Naive thymus-derived CD4-positive, alpha-beta T cell (primary cell): ENCODE measurements at regions not wholly inside any gene's neighbourhood (a gene's known extent, or its start where the extent isn't known, plus 50 kb on each side); places are given as distances from the start of the nearest gene placed in this dataset.
"Not testable (repeated sequence)": the region's sequence is repeated elsewhere in the genome, so short reads cannot be mapped to it uniquely, and the experiment has no call there.

ENCODE experiments used
- ATAC-seq: fragments of 150-1000 bp; cut with Tn5 transposase; 2 replicates; pipeline ENCODE4 v1.10.0; 2021; ENCODE audit warnings: mild to moderate bottlenecking, moderate library complexity
- CTCF ChIA-PET: fragments of 350-600 bp; sonication (Branson Sonifier 250); formaldehyde crosslinking; loops from one replicate; lab custom pipeline; 2021; ENCODE audit warnings: antibody characterized with exemption; lab: Charles Lee
- POLR2A ChIA-PET: fragments of 350-600 bp; sonication (Branson Sonifier 250); formaldehyde crosslinking; loops from one replicate; lab custom pipeline; 2021; ENCODE audit warnings: antibody characterized with exemption, inconsistent platforms; lab: Charles Lee
- DNase-seq, 9 donors: peaks; one replicate each; pipeline versions ENCODE4 v3.0.0 to v3.0.0-alpha.2; 2020 to 2022; ENCODE audit warnings: mixed read lengths in 1 of 9
- H3K27ac ChIP-seq: one replicate; pipeline ENCODE4 v1.7.0; 2013; ENCODE audit warnings: mild to moderate bottlenecking, low read depth, low read length, moderate library complexity
- H3K27me3 ChIP-seq, 2 donors: one replicate each; pipeline ENCODE4 v1.7.0; 2013; ENCODE audit warnings: low read length in 2 of 2, mild to moderate bottlenecking in 2 of 2, moderate library complexity in 2 of 2; ENCODE audit not compliant: control insufficient read depth in 2 of 2, insufficient read depth in 2 of 2
- H3K36me3 ChIP-seq, 3 experiments: 1 replicate in 2 of 3; 2 replicates in 1 of 3; pipeline ENCODE4 v1.7.0; 2013; ENCODE audit warnings: low read length in 3 of 3, mild to moderate bottlenecking in 3 of 3, moderate library complexity in 1 of 3; ENCODE audit not compliant: insufficient read depth in 3 of 3, control insufficient read depth in 2 of 3
- H3K4me1 ChIP-seq, 2 donors: one replicate each; pipeline ENCODE4 v1.7.0; 2013; ENCODE audit warnings: low read length in 2 of 2, mild to moderate bottlenecking in 2 of 2, moderate library complexity in 1 of 2; ENCODE audit not compliant: control insufficient read depth in 2 of 2, insufficient read depth in 2 of 2
- H3K4me3 ChIP-seq: 2 replicates; pipeline ENCODE4 v1.7.0; 2013; ENCODE audit warnings: mild to moderate bottlenecking, low read length
- H3K9me3 ChIP-seq, 3 experiments: 1 replicate in 2 of 3; 2 replicates in 1 of 3; pipeline ENCODE4 v1.7.0; 2013; ENCODE audit warnings: low read length in 3 of 3; ENCODE audit not compliant: control insufficient read depth in 2 of 3
- H3K27ac Mint-ChIP-seq, 9 donors: one replicate each; pipeline ENCODE4 v1.8.0; 2020 to 2022; ENCODE audit warnings: mixed read lengths in 9 of 9, mild to moderate bottlenecking in 8 of 9, moderate library complexity in 5 of 9, inconsistent platforms in 2 of 9
- H3K27me3 Mint-ChIP-seq, 5 donors: one replicate each; pipeline ENCODE4 v1.8.0; 2021 to 2022; ENCODE audit warnings: mixed read lengths in 5 of 5, mild to moderate bottlenecking in 1 of 5
- H3K36me3 Mint-ChIP-seq, 5 donors: one replicate each; pipeline ENCODE4 v1.8.0; 2020 to 2022; ENCODE audit warnings: mixed read lengths in 5 of 5, mild to moderate bottlenecking in 3 of 5, inconsistent platforms in 1 of 5
- H3K4me1 Mint-ChIP-seq, 7 donors: one replicate each; pipeline ENCODE4 v1.8.0; 2020 to 2022; ENCODE audit warnings: mixed read lengths in 7 of 7, mild to moderate bottlenecking in 3 of 7, inconsistent platforms in 1 of 7
- H3K4me3 Mint-ChIP-seq, 10 donors: one replicate each; pipeline ENCODE4 v1.8.0; 2020 to 2022; ENCODE audit warnings: mild to moderate bottlenecking in 10 of 10, mixed read lengths in 10 of 10, moderate library complexity in 6 of 10, inconsistent platforms in 2 of 10
- H3K9me3 Mint-ChIP-seq, 11 donors: one replicate each; pipeline ENCODE4 v1.8.0; 2020 to 2022; ENCODE audit warnings: mixed read lengths in 11 of 11, mild to moderate bottlenecking in 4 of 11, inconsistent platforms in 1 of 11, moderate library complexity in 1 of 11
- intact Hi-C, 2 donors: fragments of 100-400 bp; cut with micrococcal nuclease; formaldehyde crosslinking; loops; one replicate each; pipeline ENCODE4 v1.15.1; 2023

DNA sequence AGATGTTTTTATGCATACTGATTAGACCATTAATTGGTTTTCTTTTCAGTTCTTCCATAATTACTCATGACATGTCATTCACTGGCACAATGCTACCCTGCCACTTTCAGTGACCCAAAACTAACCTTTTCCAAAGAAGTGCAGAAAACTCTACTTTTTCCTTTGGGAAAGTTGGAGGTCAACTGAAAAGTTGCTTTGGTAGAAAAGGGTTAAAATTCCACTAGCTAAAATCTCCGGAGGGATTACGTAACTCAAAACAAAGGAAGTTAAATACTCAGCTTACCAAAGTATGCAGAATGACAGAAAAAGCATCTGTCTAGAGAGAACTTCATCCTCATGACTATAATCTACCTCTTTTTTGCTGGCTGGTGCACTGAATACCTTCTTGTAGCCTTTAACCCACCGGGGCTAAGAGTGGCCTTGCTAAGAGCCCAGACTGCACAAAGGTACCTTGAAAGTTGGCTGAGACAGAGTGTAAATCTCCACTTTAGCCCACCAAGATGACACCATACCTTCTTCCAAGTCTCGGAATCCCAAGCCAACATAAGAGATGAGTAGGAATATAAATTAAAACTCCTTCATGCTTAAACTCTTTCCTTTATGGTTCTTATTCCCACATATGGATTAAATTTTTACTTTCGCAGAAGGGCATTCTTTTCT lies 1099.5 kb upstream of the INTU start:
- H3K9me3 Mint-ChIP-seq: peaks cover 0 to 6% (median 0%) of the 10 kb centered on the region in 11 donors
- CTCF ChIA-PET: no interaction called here
- DNase-seq: no peak

DNA sequence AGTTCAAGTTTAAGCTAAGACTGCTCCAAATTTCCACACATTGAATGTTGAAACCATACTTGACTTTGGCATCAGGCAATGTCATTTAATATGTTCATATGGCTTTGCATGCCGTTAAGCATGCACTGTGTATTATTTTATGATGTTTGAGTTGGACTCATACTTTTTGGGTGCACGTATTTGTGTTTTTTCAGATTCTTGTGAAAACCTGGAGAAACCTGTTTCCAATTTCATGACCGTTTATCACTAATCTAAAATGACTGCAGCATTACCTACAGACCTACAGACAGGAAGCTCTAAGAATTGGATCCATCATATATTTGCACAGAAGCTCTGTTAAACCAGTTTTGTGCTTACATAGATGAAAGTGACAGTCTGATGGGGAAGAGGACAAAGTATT lies 1093.0 kb upstream of the INTU start:
- H3K4me1 Mint-ChIP-seq: no peaks in the 10 kb centered on the region
- no peak overlapping the region for H3K4me3 ChIP-seq
- POLR2A ChIA-PET: no interaction called here
- H3K4me1 ChIP-seq: no peaks in the 10 kb centered on the region
- no peak overlapping the region for H3K27ac Mint-ChIP-seq
- DNase-seq: no peak
- no peaks in the 10 kb centered on the region for H3K36me3 Mint-ChIP-seq
- H3K27me3 ChIP-seq: no peaks in the 10 kb centered on the region
- H3K27me3 Mint-ChIP-seq: no peaks in the 10 kb centered on the region
- no peaks in the 10 kb centered on the region for H3K36me3 ChIP-seq
- no peak overlapping the region for H3K27ac ChIP-seq
- peaks cover 0 to 27% (median 1%) of the 10 kb centered on the region in 11 donors for H3K9me3 Mint-ChIP-seq
- CTCF ChIA-PET: no interaction called here
- H3K4me3 Mint-ChIP-seq: no peak overlapping the region
- ATAC-seq: no peak
- no peaks in the 10 kb centered on the region for H3K9me3 ChIP-seq
- intact Hi-C loops: no loop called here

More for the DNA sequence above, 1099.5 kb upstream of the INTU start:
- Histone ChIP-seq H3K9me3 (peaks cover 0 to 3% (median 0%) of the 10 kb centered on the region in 3 experiments), H3K4me3 (no peak overlapping the region), H3K36me3 (no peaks in the 10 kb centered on the region), H3K27me3 (no peaks in the 10 kb centered on the region), H3K27ac (no peak overlapping the region), H3K4me1 (no peaks in the 10 kb centered on the region)
- Mint-ChIP-seq H3K27ac (no peak overlapping the region), H3K4me3 (no peak overlapping the region), H3K36me3 (no peaks in the 10 kb centered on the region), H3K27me3 (no peaks in the 10 kb centered on the region), H3K4me1 (no peaks in the 10 kb centered on the region)
- intact Hi-C loops: no loop called here
- POLR2A ChIA-PET: no interaction called here
- ATAC-seq: no peak

DNA sequence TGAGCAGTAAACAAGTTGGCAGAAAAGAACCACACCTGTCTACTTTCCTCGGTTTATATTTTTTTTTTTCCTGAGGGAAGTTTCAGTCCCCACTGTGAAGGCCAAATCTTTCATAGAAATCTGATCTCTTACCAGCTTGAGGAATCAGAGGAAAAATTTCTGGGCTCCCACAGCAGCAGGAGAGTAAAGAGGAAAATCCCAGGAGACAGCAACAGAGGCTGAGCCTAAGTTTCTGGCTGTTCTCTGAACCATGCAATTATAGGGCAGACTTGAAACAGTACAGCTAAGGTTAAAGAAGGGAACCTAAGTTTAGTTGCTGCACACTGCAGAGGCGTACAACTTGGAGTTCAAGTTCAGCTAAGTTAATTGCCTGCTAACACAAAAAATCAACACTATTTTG lies 1090.9 kb upstream of the INTU start:
- no peak overlapping the region for H3K27ac ChIP-seq
- H3K27ac Mint-ChIP-seq: no peak overlapping the region
- intact Hi-C loops: no loop called here
- ChIA-PET POLR2A (no interaction called here), CTCF (no interaction called here)
- no peaks in the 10 kb centered on the region for H3K27me3 ChIP-seq
- no peak for DNase-seq
- no peaks in the 10 kb centered on the region for H3K27me3 Mint-ChIP-seq
- no peaks in the 10 kb centered on the region for H3K4me1 Mint-ChIP-seq
- H3K36me3 ChIP-seq: no peaks in the 10 kb centered on the region
- peaks cover 0 to 32% (median 1%) of the 10 kb centered on the region in 11 donors for H3K9me3 Mint-ChIP-seq
- H3K36me3 Mint-ChIP-seq: no peaks in the 10 kb centered on the region
- no peak for ATAC-seq
- no peaks in the 10 kb centered on the region for H3K4me1 ChIP-seq
- H3K4me3 ChIP-seq: no peak overlapping the region
- H3K9me3 ChIP-seq: no peaks in the 10 kb centered on the region
- H3K4me3 Mint-ChIP-seq: no peak overlapping the region

DNA sequence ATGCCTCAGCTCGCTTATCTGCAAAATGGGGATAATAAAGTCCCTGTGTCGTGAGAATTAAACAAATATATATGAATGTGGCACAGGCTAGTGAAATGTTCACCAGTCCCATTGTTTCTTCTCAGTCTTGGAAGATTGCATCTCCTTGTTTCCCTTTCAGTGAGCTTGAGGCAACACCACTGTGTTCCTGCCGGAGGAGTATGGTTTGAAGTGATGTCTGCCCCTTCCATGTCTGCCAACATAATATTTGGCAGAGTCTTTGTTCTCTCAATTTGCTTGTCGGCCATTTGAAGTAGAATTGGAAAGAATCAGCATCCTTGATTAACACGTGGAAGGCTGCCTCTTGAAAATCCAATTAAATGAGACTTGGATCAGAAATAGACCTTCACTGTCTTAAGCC lies 1088.5 kb upstream of the INTU start:
- H3K27me3 ChIP-seq: no peaks in the 10 kb centered on the region
- Mint-ChIP-seq H3K36me3 (no peaks in the 10 kb centered on the region), H3K27me3 (no peaks in the 10 kb centered on the region), H3K9me3 (peaks cover 0 to 29% (median 1%) of the 10 kb centered on the region in 11 donors), H3K27ac (no peak overlapping the region), H3K4me3 (no peak overlapping the region), H3K4me1 (no peaks in the 10 kb centered on the region)
- no peaks in the 10 kb centered on the region for H3K36me3 ChIP-seq
- no peak for ATAC-seq
- DNase-seq: no peak
- H3K4me3 ChIP-seq: no peak overlapping the region
- ChIA-PET POLR2A (no interaction called here), CTCF (no interaction called here)
- no peaks in the 10 kb centered on the region for H3K4me1 ChIP-seq
- no peak overlapping the region for H3K27ac ChIP-seq
- no peaks in the 10 kb centered on the region for H3K9me3 ChIP-seq
- intact Hi-C loops: no loop called here

DNA sequence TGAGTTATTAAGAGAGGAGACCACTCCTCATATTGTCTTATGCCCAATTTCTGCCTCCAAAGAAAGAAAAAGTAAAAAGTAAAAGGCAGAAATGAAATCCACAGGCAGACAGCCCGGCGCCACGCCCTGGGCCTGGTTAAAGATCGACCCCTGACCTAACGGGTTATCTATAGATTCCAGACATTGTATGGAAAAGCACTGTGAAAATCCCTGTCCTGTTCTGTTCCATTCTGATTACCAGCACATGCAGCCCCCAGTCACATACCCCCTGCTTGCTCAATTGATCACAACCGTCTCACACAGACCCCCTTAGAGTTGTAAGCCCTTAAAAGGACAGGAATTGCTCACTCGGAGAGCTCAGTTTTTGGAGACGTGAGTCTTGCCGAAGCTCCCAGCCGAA lies 1086.6 kb upstream of the INTU start:
- peaks cover 0 to 26% (median 2%) of the 10 kb centered on the region in 11 donors for H3K9me3 Mint-ChIP-seq
- H3K4me1 ChIP-seq, DNase-seq, H3K27me3 Mint-ChIP-seq, H3K27ac Mint-ChIP-seq, CTCF ChIA-PET, POLR2A ChIA-PET, intact Hi-C loops, H3K36me3 ChIP-seq, H3K4me3 Mint-ChIP-seq, H3K36me3 Mint-ChIP-seq, H3K27me3 ChIP-seq, H3K4me3 ChIP-seq, ATAC-seq, H3K4me1 Mint-ChIP-seq, H3K9me3 ChIP-seq, H3K27ac ChIP-seq: not testable (repeated sequence)

DNA sequence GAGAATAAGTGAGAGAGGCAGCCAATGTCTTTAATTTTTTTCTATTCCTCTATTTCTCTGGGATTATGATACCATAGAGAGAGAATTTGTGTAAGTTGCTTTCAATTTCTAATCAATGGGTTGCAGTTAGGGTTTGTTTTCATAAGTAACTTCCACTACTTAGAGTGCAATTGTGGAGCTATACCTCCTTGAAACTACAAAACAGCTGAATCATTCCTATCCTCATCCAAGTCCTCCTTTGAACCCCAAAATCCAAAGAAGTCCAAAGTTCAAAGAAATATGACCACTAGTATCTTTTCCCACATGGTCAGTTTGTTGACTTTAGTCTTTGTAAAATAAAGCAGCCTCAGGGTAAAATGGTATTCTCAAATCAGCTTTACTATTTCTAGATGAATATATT lies 1085.4 kb upstream of the INTU start:
- H3K4me1 ChIP-seq: no peaks in the 10 kb centered on the region
- H3K4me3 ChIP-seq: no peak overlapping the region
- H3K36me3 ChIP-seq: no peaks in the 10 kb centered on the region
- H3K4me1 Mint-ChIP-seq: no peaks in the 10 kb centered on the region
- ATAC-seq (no peak), DNase-seq (no peak)
- no peak overlapping the region for H3K27ac ChIP-seq
- peaks cover 0 to 19% (median 1%) of the 10 kb centered on the region in 11 donors for H3K9me3 Mint-ChIP-seq
- intact Hi-C loops: no loop called here
- H3K36me3 Mint-ChIP-seq: no peaks in the 10 kb centered on the region
- H3K27me3 Mint-ChIP-seq: no peaks in the 10 kb centered on the region
- no peaks in the 10 kb centered on the region for H3K9me3 ChIP-seq
- CTCF ChIA-PET: no interaction called here
- no peak overlapping the region for H3K4me3 Mint-ChIP-seq
- no peak overlapping the region for H3K27ac Mint-ChIP-seq
- POLR2A ChIA-PET: no interaction called here
- no peaks in the 10 kb centered on the region for H3K27me3 ChIP-seq

DNA sequence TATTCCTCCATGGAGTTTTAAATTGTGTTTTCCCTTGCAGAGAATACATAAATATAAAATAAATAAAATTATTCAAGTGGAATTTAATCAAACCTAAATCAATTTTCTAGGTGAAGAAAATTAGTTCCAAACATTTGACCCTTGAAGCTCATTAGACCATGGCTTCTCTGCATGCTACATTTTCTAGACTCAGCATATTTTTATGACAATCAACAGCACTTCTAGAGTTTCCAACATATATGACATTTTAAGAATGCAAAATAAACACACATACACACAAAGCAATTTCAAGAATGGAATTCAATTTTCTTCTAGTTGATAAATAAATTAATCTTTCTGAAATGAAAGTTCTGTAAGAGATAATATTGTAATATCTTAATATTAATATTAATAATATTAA lies 1083.9 kb upstream of the INTU start:
- Histone ChIP-seq H3K4me3 (no peak overlapping the region), H3K4me1 (no peaks in the 10 kb centered on the region), H3K27ac (no peak overlapping the region), H3K27me3 (no peaks in the 10 kb centered on the region), H3K9me3 (no peaks in the 10 kb centered on the region), H3K36me3 (no peaks in the 10 kb centered on the region)
- POLR2A ChIA-PET: no interaction called here
- H3K9me3 Mint-ChIP-seq: peaks cover 0 to 13% (median 2%) of the 10 kb centered on the region in 11 donors
- DNase-seq (no peak), ATAC-seq (no peak)
- H3K27me3 Mint-ChIP-seq: no peaks in the 10 kb centered on the region
- no peak overlapping the region for H3K4me3 Mint-ChIP-seq
- no peak overlapping the region for H3K27ac Mint-ChIP-seq
- CTCF ChIA-PET: no interaction called here
- H3K36me3 Mint-ChIP-seq: no peaks in the 10 kb centered on the region
- H3K4me1 Mint-ChIP-seq: no peaks in the 10 kb centered on the region
- intact Hi-C loops: no loop called here
